HEK293 (cell line): ENCODE measurements at regions not wholly inside any gene's neighbourhood (a gene's known extent, or its start where the extent isn't known, plus 50 kb on each side); places are given as distances from the start of the nearest gene placed in this dataset.

ENCODE experiments used
- CTCF ChIA-PET: fragments of 350-600 bp; formaldehyde crosslinking; extraction: SDS; loops from one replicate; lab custom pipeline; 2021; ENCODE audit warnings: antibody characterized with exemption; lab: Yijun Ruan, JAX
- POLR2A ChIA-PET: fragments of 300-600 bp; formaldehyde crosslinking; extraction: SDS; loops from one replicate; lab custom pipeline; 2020; ENCODE audit warnings: antibody characterized with exemption, inconsistent platforms; lab: Yijun Ruan, JAX
- H3K27ac ChIP-seq: fragments of 200-500 bp; sonication (Bioruptor generic); 2 replicates; pipeline ENCODE4 v1.5.1; 2014; ENCODE audit warnings: low read depth, low read length, control low read depth, inconsistent platforms; ENCODE audit errors: extremely low read depth
- H3K36me3 ChIP-seq, 2 experiments: fragments of 200-500 bp in 1 of 2; sonication (Bioruptor generic) in 1 of 2; 1 replicate in 1 of 2; 2 replicates in 1 of 2; pipeline ENCODE4 v1.5.1; 2014 to 2017; ENCODE audit warnings: inconsistent platforms in 2 of 2, low read length in 2 of 2; ENCODE audit not compliant: control insufficient read depth in 2 of 2, insufficient read depth in 1 of 2
- H3K4me1 ChIP-seq: fragments of 200-500 bp; sonication (Bioruptor generic); 2 replicates; pipeline ENCODE4 v1.5.1; 2014; ENCODE audit warnings: mild to moderate bottlenecking, low read length, inconsistent platforms; ENCODE audit not compliant: control insufficient read depth, insufficient read depth
- H3K4me3 ChIP-seq: 2 replicates; pipeline ENCODE4 v1.5.1; 2011; ENCODE audit warnings: low read depth, mild to moderate bottlenecking, control low read depth, low read length, moderate library complexity
- H3K9me3 ChIP-seq: fragments of 200-500 bp; sonication (Bioruptor generic); 2 replicates; pipeline ENCODE4 v1.5.1; 2014; ENCODE audit warnings: low read depth, low read length, inconsistent platforms; ENCODE audit not compliant: control insufficient read depth, insufficient read depth
- GFI1B ChIP-seq: fragments of 450-650 bp; formaldehyde crosslinking; IDR thresholded peaks from 2 replicates; pipeline ENCODE4 v1.5.1; 2016; ENCODE audit warnings: missing biosample characterization, missing genetic modification characterization
- ZNF202 ChIP-seq: fragments of 450-650 bp; formaldehyde crosslinking; IDR thresholded peaks from 2 replicates; pipeline ENCODE4 v1.5.1; 2016; ENCODE audit warnings: missing biosample characterization, missing genetic modification characterization, borderline replicate concordance
- ZNF302 ChIP-seq: fragments of 450-650 bp; formaldehyde crosslinking; IDR thresholded peaks from 2 replicates; pipeline ENCODE4 v1.5.1; 2016; ENCODE audit warnings: missing biosample characterization, missing genetic modification characterization, low read depth
- ZNF571 ChIP-seq: fragments of 450-650 bp; formaldehyde crosslinking; IDR thresholded peaks from 2 replicates; pipeline ENCODE4 v1.5.0; 2017; ENCODE audit warnings: missing biosample characterization, missing genetic modification characterization
- ZNF837 ChIP-seq: fragments of 450-650 bp; formaldehyde crosslinking; IDR thresholded peaks from 2 replicates; pipeline ENCODE4 v1.5.1; 2016; ENCODE audit warnings: missing biosample characterization, missing genetic modification characterization
- TF ChIP-seq, protein P1 (sequence below): fragments of 450-650 bp; formaldehyde crosslinking; IDR thresholded peaks from 2 replicates; pipeline ENCODE4 v1.5.1; 2016; ENCODE audit warnings: missing biosample characterization, missing genetic modification characterization
- TF ChIP-seq, protein P2 (sequence below): fragments of 450-650 bp; formaldehyde crosslinking; IDR thresholded peaks from 2 replicates; pipeline ENCODE4 v1.5.1; 2017; ENCODE audit warnings: missing biosample characterization, missing genetic modification characterization

DNA sequence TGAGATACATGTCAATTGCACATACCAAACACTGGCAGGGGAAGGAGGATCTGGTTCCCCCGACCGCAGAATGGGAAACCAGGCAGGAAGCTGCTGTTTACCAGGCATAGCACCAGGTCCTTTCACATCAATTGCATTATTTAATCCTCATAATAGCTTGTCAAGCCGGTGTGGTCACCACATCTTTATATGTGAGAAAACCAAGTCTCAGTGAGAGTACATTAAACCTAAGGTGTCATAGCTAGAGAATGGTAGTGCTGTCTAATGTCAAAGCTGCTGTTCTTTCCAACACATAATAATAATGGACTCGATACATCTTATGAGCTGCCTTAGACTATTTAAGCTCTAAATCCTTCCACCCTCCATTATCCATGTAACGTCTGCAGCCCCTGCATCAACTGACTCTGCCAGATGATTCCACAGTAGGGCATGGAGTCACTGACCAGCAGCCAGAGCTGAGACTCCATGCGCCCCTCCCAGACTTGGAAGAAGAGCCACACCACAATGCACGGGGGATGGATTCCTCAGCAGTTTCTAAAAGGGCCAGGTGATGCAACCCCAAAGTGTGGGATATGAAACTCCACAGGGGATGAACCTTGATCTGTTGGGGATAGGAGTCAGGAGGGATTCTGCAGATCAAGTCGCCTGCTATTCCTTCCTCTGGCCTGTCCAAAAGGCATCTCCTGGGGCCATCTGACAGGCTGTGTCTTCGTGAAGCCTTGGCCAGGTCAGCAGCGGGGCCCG is 71.8 kb downstream of the GPR6 start:
- ChIA-PET POLR2A (no interaction called here), CTCF (interaction anchor here (1.0 to 4.2 kb wide), 4 partner anchors 10 to 346 kb away, joined by 3 to 41 read pairs (median 10); no protein-coding TSS in a partner anchor)
- no peak for TF ChIP-seq ZNF837
- no peak for TF ChIP-seq GFI1B (tag by site-specific recombination)
- TF ChIP-seq, protein P1, sequence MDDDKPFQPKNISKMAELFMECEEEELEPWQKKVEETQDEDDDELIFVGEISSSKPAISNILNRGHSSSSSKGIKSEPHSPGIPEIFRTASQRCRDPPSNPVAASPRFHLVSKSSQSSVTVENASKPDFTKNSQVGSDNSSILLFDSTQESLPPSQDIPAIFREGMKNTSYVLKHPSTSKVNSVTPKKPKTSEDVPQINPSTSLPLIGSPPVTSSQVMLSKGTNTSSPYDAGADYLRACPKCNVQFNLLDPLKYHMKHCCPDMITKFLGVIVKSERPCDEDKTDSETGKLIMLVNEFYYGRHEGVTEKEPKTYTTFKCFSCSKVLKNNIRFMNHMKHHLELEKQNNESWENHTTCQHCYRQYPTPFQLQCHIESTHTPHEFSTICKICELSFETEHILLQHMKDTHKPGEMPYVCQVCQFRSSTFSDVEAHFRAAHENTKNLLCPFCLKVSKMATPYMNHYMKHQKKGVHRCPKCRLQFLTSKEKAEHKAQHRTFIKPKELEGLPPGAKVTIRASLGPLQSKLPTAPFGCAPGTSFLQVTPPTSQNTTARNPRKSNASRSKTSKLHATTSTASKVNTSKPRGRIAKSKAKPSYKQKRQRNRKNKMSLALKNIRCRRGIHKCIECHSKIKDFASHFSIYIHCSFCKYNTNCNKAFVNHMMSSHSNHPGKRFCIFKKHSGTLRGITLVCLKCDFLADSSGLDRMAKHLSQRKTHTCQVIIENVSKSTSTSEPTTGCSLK (tag by site-specific recombination) = no peak
- TF ChIP-seq, protein P2, sequence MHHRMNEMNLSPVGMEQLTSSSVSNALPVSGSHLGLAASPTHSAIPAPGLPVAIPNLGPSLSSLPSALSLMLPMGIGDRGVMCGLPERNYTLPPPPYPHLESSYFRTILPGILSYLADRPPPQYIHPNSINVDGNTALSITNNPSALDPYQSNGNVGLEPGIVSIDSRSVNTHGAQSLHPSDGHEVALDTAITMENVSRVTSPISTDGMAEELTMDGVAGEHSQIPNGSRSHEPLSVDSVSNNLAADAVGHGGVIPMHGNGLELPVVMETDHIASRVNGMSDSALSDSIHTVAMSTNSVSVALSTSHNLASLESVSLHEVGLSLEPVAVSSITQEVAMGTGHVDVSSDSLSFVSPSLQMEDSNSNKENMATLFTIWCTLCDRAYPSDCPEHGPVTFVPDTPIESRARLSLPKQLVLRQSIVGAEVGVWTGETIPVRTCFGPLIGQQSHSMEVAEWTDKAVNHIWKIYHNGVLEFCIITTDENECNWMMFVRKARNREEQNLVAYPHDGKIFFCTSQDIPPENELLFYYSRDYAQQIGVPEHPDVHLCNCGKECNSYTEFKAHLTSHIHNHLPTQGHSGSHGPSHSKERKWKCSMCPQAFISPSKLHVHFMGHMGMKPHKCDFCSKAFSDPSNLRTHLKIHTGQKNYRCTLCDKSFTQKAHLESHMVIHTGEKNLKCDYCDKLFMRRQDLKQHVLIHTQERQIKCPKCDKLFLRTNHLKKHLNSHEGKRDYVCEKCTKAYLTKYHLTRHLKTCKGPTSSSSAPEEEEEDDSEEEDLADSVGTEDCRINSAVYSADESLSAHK = no peak
- TF ChIP-seq ZNF202 (tag by site-specific recombination) = no peak
- no peak for TF ChIP-seq ZNF302 (tag by site-specific recombination)
- TF ChIP-seq ZNF571 (tag by site-specific recombination) = no peak
- no peak overlapping the region for H3K27ac ChIP-seq
- no peaks in the 10 kb centered on the region for H3K9me3 ChIP-seq
- H3K4me3 ChIP-seq = no peak overlapping the region
- H3K36me3 ChIP-seq = no peaks in the 10 kb centered on the region
- no peaks in the 10 kb centered on the region for H3K4me1 ChIP-seq
